Tibial nerve (tissue), 4 donors: ENCODE measurements at regions not wholly inside any gene's neighbourhood (a gene's known extent, or its start where the extent isn't known, plus 50 kb on each side); places are given as distances from the start of the nearest gene placed in this dataset.

ENCODE experiments used
- EP300 ChIP-seq, 2 donors: sonication (generic); formaldehyde crosslinking; IDR thresholded peaks; one replicate each; pipeline ENCODE4 v1.6.1; 2017; ENCODE audit warnings: antibody characterized with exemption in 2 of 2, mild to moderate bottlenecking in 1 of 2
- POLR2A ChIP-seq, 2 donors: fragments of 450-650 bp; IDR thresholded peaks; one replicate each; pipeline ENCODE4 v1.6.1; 2017; ENCODE audit warnings: antibody characterized with exemption in 2 of 2, mild to moderate bottlenecking in 2 of 2, moderate library complexity in 2 of 2
- TF ChIP-seq, protein P1 (sequence below), 5 experiments: fragments of 200-600 bp in 3 of 5; fragments of 450-650 bp in 2 of 5; sonication (generic) in 3 of 5; IDR thresholded peaks; one replicate each; pipeline ENCODE4 v1.5.1; 2016 to 2019; ENCODE audit warnings: antibody characterized with exemption in 5 of 5, mild to moderate bottlenecking in 3 of 5, moderate library complexity in 2 of 5

DNA sequence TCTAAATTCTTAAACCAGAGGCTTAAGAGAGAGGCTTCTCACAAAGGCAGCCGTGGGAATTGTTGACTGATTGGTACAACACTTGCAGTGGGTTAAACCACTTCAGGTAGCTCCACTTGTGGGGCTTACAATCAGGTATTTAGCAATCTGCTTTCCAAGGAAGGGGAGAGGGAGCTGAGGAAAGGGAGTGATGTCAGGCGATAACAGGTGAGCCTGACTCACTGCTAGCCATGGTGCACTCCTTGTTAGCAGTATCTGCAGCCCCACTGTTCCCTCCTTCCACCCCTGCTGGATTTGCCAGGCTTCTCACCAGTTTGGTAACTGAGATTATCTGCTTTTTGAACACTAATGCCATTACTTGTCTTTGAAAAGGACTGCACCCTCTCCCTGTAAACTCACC is 1056.7 kb upstream of the FANCL start:
- no peak for TF ChIP-seq POLR2A (IDR thresholded peaks at IDR 0.05)
- TF ChIP-seq, protein P1, sequence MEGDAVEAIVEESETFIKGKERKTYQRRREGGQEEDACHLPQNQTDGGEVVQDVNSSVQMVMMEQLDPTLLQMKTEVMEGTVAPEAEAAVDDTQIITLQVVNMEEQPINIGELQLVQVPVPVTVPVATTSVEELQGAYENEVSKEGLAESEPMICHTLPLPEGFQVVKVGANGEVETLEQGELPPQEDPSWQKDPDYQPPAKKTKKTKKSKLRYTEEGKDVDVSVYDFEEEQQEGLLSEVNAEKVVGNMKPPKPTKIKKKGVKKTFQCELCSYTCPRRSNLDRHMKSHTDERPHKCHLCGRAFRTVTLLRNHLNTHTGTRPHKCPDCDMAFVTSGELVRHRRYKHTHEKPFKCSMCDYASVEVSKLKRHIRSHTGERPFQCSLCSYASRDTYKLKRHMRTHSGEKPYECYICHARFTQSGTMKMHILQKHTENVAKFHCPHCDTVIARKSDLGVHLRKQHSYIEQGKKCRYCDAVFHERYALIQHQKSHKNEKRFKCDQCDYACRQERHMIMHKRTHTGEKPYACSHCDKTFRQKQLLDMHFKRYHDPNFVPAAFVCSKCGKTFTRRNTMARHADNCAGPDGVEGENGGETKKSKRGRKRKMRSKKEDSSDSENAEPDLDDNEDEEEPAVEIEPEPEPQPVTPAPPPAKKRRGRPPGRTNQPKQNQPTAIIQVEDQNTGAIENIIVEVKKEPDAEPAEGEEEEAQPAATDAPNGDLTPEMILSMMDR (IDR thresholded peaks at IDR 0.05) = no peak
- no peak for TF ChIP-seq EP300 (IDR thresholded peaks at IDR 0.05)
